A549 (cell line): ENCODE measurements at regions not wholly inside any gene's neighbourhood (a gene's known extent, or its start where the extent isn't known, plus 50 kb on each side); places are given as distances from the start of the nearest gene placed in this dataset.
A peak's percentile ranks its signal among the peaks of the same experiment; 100 is the strongest.

Experiments used
- ATAC-seq, 2 experiments: fragments of 200-7000 bp in 1 of 2; fragments of >200 bp in 1 of 2; cut with Nextera tagmentation in 1 of 2; cut with Tn5 transposase in 1 of 2; 3 replicates each; pipeline versions ENCODE4 v1.8.0 to v1.9.1; 2018 to 2020; ENCODE audit warnings: mild to moderate bottlenecking in 1 of 2, moderate library complexity in 1 of 2
- CTCF ChIA-PET: fragments of 300-600 bp; sonication (Branson Sonifier 250); formaldehyde crosslinking; extraction: SDS; loops from one replicate; lab custom pipeline; 2021; ENCODE audit warnings: antibody characterized with exemption, inconsistent platforms; lab: Yijun Ruan, JAX
- POLR2A ChIA-PET: fragments of 350-600 bp; formaldehyde crosslinking; extraction: SDS; loops from one replicate; lab custom pipeline; 2021; ENCODE audit warnings: antibody characterized with exemption, inconsistent platforms; lab: Yijun Ruan, JAX
- DNase-seq, 2 experiments: peaks; one replicate each; pipeline versions ENCODE4 v3.0.0 to v3.0.0-alpha.2; 2011 to 2016; ENCODE audit warnings: low read depth in 1 of 2, low spot score in 1 of 2
- FAIRE-seq: peaks from 2 replicates; lab custom pipeline; 2011; peaks lifted over from hg19 to GRCh38; lab: Jason Lieb, UNC
- H3K27ac ChIP-seq, 2 experiments: fragments of >200 bp; sonication (Bioruptor Twin); formaldehyde crosslinking; 3 replicates each; pipeline ENCODE4 v1.5.1; 2016 to 2017
- H3K4me1 ChIP-seq: fragments of >200 bp; sonication (Bioruptor Twin); formaldehyde crosslinking; 3 replicates; pipeline ENCODE4 v1.6.1; 2016
- H3K4me2 ChIP-seq: fragments of >200 bp; sonication (Bioruptor Twin); formaldehyde crosslinking; 3 replicates; pipeline ENCODE4 v1.6.1; 2016
- H3K4me3 ChIP-seq: fragments of >200 bp; sonication (Bioruptor Twin); formaldehyde crosslinking; 3 replicates; pipeline ENCODE4 v1.5.1; 2016
- H3K9me3 ChIP-seq: fragments of >200 bp; sonication (Bioruptor Twin); formaldehyde crosslinking; 3 replicates; pipeline ENCODE4 v1.6.1; 2016
- BHLHE40 ChIP-seq: IDR thresholded peaks from 2 replicates; pipeline ENCODE4 v1.6.1; 2012; ENCODE audit warnings: low read depth, low read length, inconsistent platforms
- CBX8 ChIP-seq: fragments of 200-600 bp; sonication (generic); IDR thresholded peaks from 2 replicates; pipeline ENCODE4 v1.6.1; 2016
- CTCF ChIP-seq: fragments of >200 bp; sonication (Bioruptor Twin); formaldehyde crosslinking; IDR thresholded peaks from 3 replicates; pipeline ENCODE4 v1.5.1; 2016
- EHMT2 ChIP-seq: fragments of 200-600 bp; sonication (generic); IDR thresholded peaks from 2 replicates; pipeline ENCODE4 v1.6.1; 2016; ENCODE audit warnings: antibody characterized with exemption, low read depth, mild to moderate bottlenecking, moderate library complexity
- ESRRA ChIP-seq: fragments of 150-350 bp; IDR thresholded peaks from 2 replicates; pipeline ENCODE4 v1.6.1; 2014; ENCODE audit warnings: mild to moderate bottlenecking, low read length, borderline replicate concordance
- HDAC2 ChIP-seq: fragments of 200-600 bp; sonication (generic); IDR thresholded peaks from 2 replicates; pipeline ENCODE4 v1.6.1; 2016
- HMGXB4 ChIP-seq: fragments of 250-450 bp; sonication (Bioruptor Pico); IDR thresholded peaks from 2 replicates; pipeline ENCODE4 v1.5.0; 2021; ENCODE audit warnings: mild to moderate bottlenecking, moderate library complexity, borderline replicate concordance
- HOXB13 ChIP-seq: fragments of 250-450 bp; sonication (Bioruptor Pico); IDR thresholded peaks from 2 replicates; pipeline ENCODE4 v1.5.0; 2020; ENCODE audit warnings: low read depth, mild to moderate bottlenecking, moderate library complexity
- HOXB5 ChIP-seq: fragments of 250-450 bp; sonication (Bioruptor Pico); IDR thresholded peaks from 2 replicates; pipeline ENCODE4 v1.5.0; 2020; ENCODE audit warnings: mild to moderate bottlenecking, moderate library complexity
- JUN ChIP-seq, 2 experiments: fragments of >200 bp; sonication (Bioruptor Twin); formaldehyde crosslinking; IDR thresholded peaks; 2 replicates in 1 of 2; 3 replicates in 1 of 2; pipeline ENCODE4 v1.6.1; 2016 to 2017
- JUNB ChIP-seq: fragments of >200 bp; sonication (Bioruptor Twin); formaldehyde crosslinking; IDR thresholded peaks from 2 replicates; pipeline ENCODE4 v1.6.1; 2016
- KDM5A ChIP-seq: fragments of 200-600 bp; sonication (generic); IDR thresholded peaks from 2 replicates; pipeline ENCODE4 v1.6.1; 2016; ENCODE audit warnings: antibody characterized with exemption, mild to moderate bottlenecking
- MAFK ChIP-seq: fragments of 450-650 bp; IDR thresholded peaks from 2 replicates; pipeline ENCODE4 v1.6.1; 2014; ENCODE audit not compliant: partially characterized antibody
- MAZ ChIP-seq: fragments of 150-350 bp; IDR thresholded peaks from 2 replicates; pipeline ENCODE4 v1.6.1; 2014; ENCODE audit warnings: antibody characterized with exemption, low read depth, low read length, borderline replicate concordance
- NFE2L2 ChIP-seq: fragments of 150-350 bp; conservative IDR thresholded peaks from 2 replicates; pipeline ENCODE4 v1.6.1; 2014; ENCODE audit warnings: low read length
- NR3C1 ChIP-seq: fragments of >200 bp; sonication (Bioruptor Twin); formaldehyde crosslinking; IDR thresholded peaks from 3 replicates; pipeline ENCODE4 v1.6.1; 2017
- POLR2A ChIP-seq: IDR thresholded peaks from 2 replicates; pipeline ENCODE4 v1.6.1; 2012; ENCODE audit warnings: mild to moderate bottlenecking, low read length
- POLR2AphosphoS2 ChIP-seq: conservative IDR thresholded peaks from 2 replicates; pipeline ENCODE4 v1.6.1; 2012; ENCODE audit warnings: low read length, improper control_type of control experiment, inconsistent platforms
- SMC3 ChIP-seq: fragments of >200 bp; sonication (Bioruptor Twin); formaldehyde crosslinking; IDR thresholded peaks from 3 replicates; pipeline ENCODE4 v1.6.1; 2018; ENCODE audit warnings: inconsistent platforms
- TFCP2L1 ChIP-seq: fragments of 250-450 bp; sonication (Bioruptor Pico); IDR thresholded peaks from 2 replicates; pipeline ENCODE4 v1.5.0; 2021; ENCODE audit warnings: mild to moderate bottlenecking
- USF2 ChIP-seq: fragments of 450-650 bp; IDR thresholded peaks from 2 replicates; pipeline ENCODE4 v1.6.1; 2014; ENCODE audit warnings: antibody characterized with exemption
- WGBS: methylation state at CpG from one replicate; pipeline ENCODE4 v1.1.6; 2017; ENCODE audit errors: missing lambda C conversion rate; 5-methylcytosine and 5-hydroxymethylcytosine counted together
- TF ChIP-seq, protein P1 (sequence below): IDR thresholded peaks from 2 replicates; pipeline ENCODE4 v1.6.1; 2012

- no peak for DNase-seq
- no peak overlapping the region for H3K4me2 ChIP-seq
- ATAC-seq, result no peak
- WGBS, result 0% methylated on average over 2 of the region's 2 CpGs
- no peak overlapping the region for H3K27ac ChIP-seq
- POLR2A ChIA-PET, result no interaction called here
- TF ChIP-seq HOXB5 (no peak), MAFK (no peak), JUNB (no peak), CTCF (no peak), NFE2L2 (no peak), KDM5A (no peak), CBX8 (no peak), HDAC2 (no peak), NR3C1 (no peak), JUN (IDR thresholded peaks at IDR 0.05) (no peak), POLR2A (no peak), ESRRA (no peak), SMC3 (no peak)
- TF ChIP-seq, protein P1, sequence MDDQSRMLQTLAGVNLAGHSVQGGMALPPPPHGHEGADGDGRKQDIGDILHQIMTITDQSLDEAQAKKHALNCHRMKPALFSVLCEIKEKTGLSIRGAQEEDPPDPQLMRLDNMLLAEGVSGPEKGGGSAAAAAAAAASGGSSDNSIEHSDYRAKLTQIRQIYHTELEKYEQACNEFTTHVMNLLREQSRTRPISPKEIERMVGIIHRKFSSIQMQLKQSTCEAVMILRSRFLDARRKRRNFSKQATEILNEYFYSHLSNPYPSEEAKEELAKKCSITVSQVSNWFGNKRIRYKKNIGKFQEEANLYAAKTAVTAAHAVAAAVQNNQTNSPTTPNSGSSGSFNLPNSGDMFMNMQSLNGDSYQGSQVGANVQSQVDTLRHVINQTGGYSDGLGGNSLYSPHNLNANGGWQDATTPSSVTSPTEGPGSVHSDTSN, result no peak
- FAIRE-seq, result no peak
- H3K4me3 ChIP-seq, result no peak overlapping the region
- CTCF ChIA-PET, result no interaction called here
- H3K4me1 ChIP-seq, result no peaks in the 10 kb centered on the region
- H3K9me3 ChIP-seq, result no peaks in the 10 kb centered on the region
Measured at GRCh38 chr3:144407335-144407734, 435.7 kb downstream of the DIPK2A start.

DNA sequence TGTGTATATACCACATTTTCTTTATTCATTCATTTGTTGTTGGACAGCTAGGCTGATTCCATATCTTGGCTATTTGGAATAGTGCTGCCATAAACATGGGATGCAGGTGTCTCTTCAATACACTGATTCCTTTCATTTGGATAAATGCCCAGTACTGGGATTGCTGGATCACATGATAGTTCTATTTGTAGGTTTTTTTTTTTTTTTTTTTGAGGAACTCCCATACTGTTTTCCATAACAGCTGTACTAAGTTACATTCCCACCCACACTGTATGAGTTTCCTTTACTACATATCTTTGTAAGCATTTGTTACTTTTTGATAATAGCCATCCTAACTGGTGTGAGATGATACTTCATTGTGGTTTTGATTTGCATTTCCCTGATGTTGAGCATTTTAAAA lies 437.7 kb downstream of the DIPK2A start:
- ChIA-PET POLR2A (no interaction called here), CTCF (no interaction called here)
- FAIRE-seq, result peak; percentile 13
- H3K27ac ChIP-seq, result no peak overlapping the region
- ATAC-seq, result no peak
- no peak for DNase-seq
- no peak overlapping the region for H3K4me2 ChIP-seq
- H3K4me1 ChIP-seq, result no peaks in the 10 kb centered on the region
- no peaks in the 10 kb centered on the region for H3K9me3 ChIP-seq
- H3K4me3 ChIP-seq, result no peak overlapping the region
- no peak for TF ChIP-seq MAZ

DNA sequence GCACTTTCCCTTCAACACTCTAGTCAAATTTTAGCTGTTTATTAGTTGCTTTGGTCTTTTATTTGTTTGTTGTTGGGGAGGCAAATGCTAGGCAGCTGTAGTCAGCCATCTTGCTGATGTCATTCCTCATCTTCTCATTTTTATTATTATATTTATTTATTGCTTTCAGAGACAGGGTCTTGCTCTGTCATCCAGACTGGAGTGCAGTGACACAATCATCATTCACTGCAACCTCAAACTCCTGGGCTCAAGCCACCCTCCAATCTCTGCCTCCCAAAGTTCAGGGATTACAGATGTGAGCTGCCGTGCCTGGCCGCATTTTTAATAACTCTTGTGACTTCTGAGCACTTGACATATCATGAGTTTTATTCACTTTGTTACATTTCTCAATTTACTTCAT lies 441.4 kb downstream of the DIPK2A start:
- POLR2A ChIA-PET, result no interaction called here
- ATAC-seq, result no peak
- no peak overlapping the region for H3K4me3 ChIP-seq
- FAIRE-seq, result no peak
- H3K4me2 ChIP-seq, result no peak overlapping the region
- H3K27ac ChIP-seq, result no peak overlapping the region
- DNase-seq, result no peak
- WGBS, result 29% methylated on average over 2 of the region's 2 CpGs
- CTCF ChIA-PET, result no interaction called here
- H3K9me3 ChIP-seq, result no peaks in the 10 kb centered on the region
- TF ChIP-seq HOXB13 (CRISPR knock-in tag) (no peak), BHLHE40 (no peak), POLR2AphosphoS2 (no peak), EHMT2 (no peak), USF2 (no peak), HOXB5 (no peak), HMGXB4 (no peak), TFCP2L1 (no peak), POLR2A (no peak)
- no peaks in the 10 kb centered on the region for H3K4me1 ChIP-seq
